Neuronal stem cell (in vitro differentiated cells): ENCODE measurements at regions not wholly inside any gene's neighbourhood (a gene's known extent, or its start where the extent isn't known, plus 50 kb on each side); places are given as distances from the start of the nearest gene placed in this dataset.

Experiments used
- DNase-seq: peaks from one replicate; pipeline ENCODE4 v3.0.0-alpha.2; 2013; ENCODE audit warnings: low spot score
- H2AFZ ChIP-seq: one replicate; pipeline ENCODE4 v1.6.1; 2013; ENCODE audit warnings: mild to moderate bottlenecking, low read length, inconsistent platforms
- H2AK5ac ChIP-seq: 2 replicates; pipeline ENCODE4 v1.6.1; 2013; ENCODE audit warnings: low read depth, mild to moderate bottlenecking, inconsistent platforms, low read length, moderate library complexity, mixed read lengths
- H2BK120ac ChIP-seq: 2 replicates; pipeline ENCODE4 v1.6.1; 2013; ENCODE audit warnings: low read depth, mild to moderate bottlenecking, inconsistent platforms, low read length, moderate library complexity, mixed read lengths
- H2BK12ac ChIP-seq: one replicate; pipeline ENCODE4 v1.6.1; 2013; ENCODE audit warnings: low read length, inconsistent platforms
- H2BK15ac ChIP-seq: 2 replicates; pipeline ENCODE4 v1.6.1; 2013; ENCODE audit warnings: mild to moderate bottlenecking, low read length, inconsistent platforms, mixed read lengths
- H2BK5ac ChIP-seq: one replicate; pipeline ENCODE4 v1.6.1; 2013; ENCODE audit warnings: inconsistent platforms, mild to moderate bottlenecking, low read length, moderate library complexity
- H3K14ac ChIP-seq: one replicate; pipeline ENCODE4 v1.6.1; 2013; ENCODE audit warnings: low read length, inconsistent platforms
- H3K18ac ChIP-seq: 2 replicates; pipeline ENCODE4 v1.6.1; 2013; ENCODE audit warnings: low read length, inconsistent platforms
- H3K23ac ChIP-seq: 2 replicates; pipeline ENCODE4 v1.6.1; 2013; ENCODE audit warnings: low read depth, mild to moderate bottlenecking, mixed read lengths, low read length, inconsistent platforms; ENCODE audit not compliant: poor library complexity
- H3K27ac ChIP-seq: replicated peaks from 3 replicates; pipeline ENCODE4 v1.5.1; 2013; ENCODE audit warnings: low read length, inconsistent platforms
- H3K27me3 ChIP-seq, 3 experiments: 2 replicates each; pipeline ENCODE4 v1.6.1; 2013; ENCODE audit warnings: low read length in 3 of 3, mild to moderate bottlenecking in 2 of 3, inconsistent platforms in 1 of 3, low read depth in 1 of 3, mixed read lengths in 1 of 3, moderate library complexity in 1 of 3; ENCODE audit not compliant: control insufficient read depth in 3 of 3, insufficient read depth in 3 of 3
- H3K36me3 ChIP-seq, 2 donors: replicated peaks in 1 of 2; 2 replicates each; pipeline ENCODE4 v1.6.1; 2013; ENCODE audit warnings: low read length in 2 of 2; ENCODE audit not compliant: control insufficient read depth in 2 of 2, insufficient read depth in 2 of 2
- H3K4ac ChIP-seq: 2 replicates; pipeline ENCODE4 v1.6.1; 2013; ENCODE audit warnings: inconsistent platforms, mild to moderate bottlenecking, low read length, moderate library complexity
- H3K4me1 ChIP-seq, 2 donors: 1 replicate in 1 of 2; 2 replicates in 1 of 2; pipeline ENCODE4 v1.6.1; 2013; ENCODE audit warnings: low read length in 2 of 2, low read depth in 1 of 2; ENCODE audit not compliant: control insufficient read depth in 2 of 2, insufficient read depth in 1 of 2
- H3K4me2 ChIP-seq: one replicate; pipeline ENCODE4 v1.6.1; 2013; ENCODE audit warnings: mild to moderate bottlenecking, low read length, inconsistent platforms; ENCODE audit not compliant: insufficient read depth, poor library complexity, severe bottlenecking
- H3K4me3 ChIP-seq, 2 donors: 2 replicates each; pipeline ENCODE4 v1.5.1; 2013; ENCODE audit warnings: low read length in 2 of 2, mild to moderate bottlenecking in 2 of 2, inconsistent platforms in 1 of 2, moderate library complexity in 1 of 2
- H3K79me1 ChIP-seq: one replicate; pipeline ENCODE4 v1.6.1; 2013; ENCODE audit warnings: low read depth, mild to moderate bottlenecking, inconsistent platforms, low read length, moderate library complexity
- H3K9ac ChIP-seq: one replicate; pipeline ENCODE4 v1.6.1; 2013; ENCODE audit warnings: mild to moderate bottlenecking, low read depth, low read length, inconsistent platforms; ENCODE audit not compliant: poor library complexity
- H3K9me3 ChIP-seq, 2 donors: replicated peaks in 1 of 2; 2 replicates each; pipeline versions ENCODE3 to v1.6.1; 2013; ENCODE audit warnings: low read length in 2 of 2, mild to moderate bottlenecking in 2 of 2, inconsistent platforms in 1 of 2, low read depth in 1 of 2, mixed read lengths in 1 of 2, moderate library complexity in 1 of 2; ENCODE audit not compliant: control insufficient read depth in 2 of 2, insufficient read depth in 1 of 2
- H4K8ac ChIP-seq: one replicate; pipeline ENCODE4 v1.6.1; 2013; ENCODE audit warnings: low read depth, mild to moderate bottlenecking, inconsistent platforms, low read length, moderate library complexity
- H4K91ac ChIP-seq: one replicate; pipeline ENCODE4 v1.6.1; 2013; ENCODE audit warnings: low read length, low read depth, mild to moderate bottlenecking, inconsistent platforms; ENCODE audit not compliant: poor library complexity
- WGBS, 2 donors: extraction: QIAGEN DNeasy Blood & Tissue Kit; methylation state at CpG; one replicate each; pipeline ENCODE4 v1.1.7; 2013; ENCODE audit warnings: missing lambda C conversion rate in 2 of 2, mixed read lengths in 1 of 2; ENCODE audit not compliant: insufficient read length in 2 of 2, insufficient replicate concordance in 1 of 2; ENCODE audit errors: extremely low coverage in 2 of 2; 5-methylcytosine and 5-hydroxymethylcytosine counted together

DNA sequence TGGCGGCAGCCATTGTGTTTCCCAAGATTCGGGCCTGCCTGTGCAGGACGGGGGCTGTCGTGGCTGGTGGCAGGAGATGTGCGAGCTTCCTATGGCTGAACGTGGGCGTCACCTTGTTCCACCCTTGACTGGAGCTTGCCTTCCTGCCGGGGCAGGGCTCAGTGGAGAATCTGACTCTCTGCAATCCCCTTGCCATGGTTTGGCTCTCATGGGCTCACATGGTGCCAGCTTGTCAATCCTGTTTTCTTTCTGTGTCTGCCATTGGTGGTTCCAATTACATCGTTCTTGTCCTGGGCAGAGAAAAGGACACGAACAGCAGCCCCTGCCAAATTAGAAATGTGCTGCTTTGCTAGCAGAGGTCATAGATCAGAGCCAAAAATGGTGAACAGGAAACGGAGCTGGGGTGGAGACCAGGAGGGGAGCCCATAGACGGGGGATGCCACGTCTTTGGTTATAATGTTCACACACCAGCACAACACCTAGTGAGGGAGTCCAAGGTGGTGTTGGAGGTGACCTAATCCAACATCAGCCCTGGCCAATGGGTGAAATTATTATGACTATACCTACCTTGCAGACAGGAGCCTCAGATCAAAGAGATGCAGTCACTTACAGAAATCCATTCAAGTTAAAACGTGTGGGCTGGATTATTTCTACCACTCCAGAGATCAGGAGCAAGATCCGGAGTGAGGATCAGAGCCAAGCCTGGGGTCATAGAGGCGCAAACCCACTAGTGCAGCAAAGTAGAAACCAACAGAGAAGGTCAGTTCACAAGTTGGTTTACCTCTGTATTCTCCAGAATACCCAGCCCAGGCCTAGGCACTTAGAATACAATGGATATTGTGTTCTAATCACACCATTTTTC, 253.1 kb downstream of the SIPA1L2 start:
- Histone ChIP-seq H4K8ac (no peak overlapping the region), H2AK5ac (no peak overlapping the region), H3K36me3 (no peaks in the 10 kb centered on the region), H2BK120ac (no peak overlapping the region), H3K18ac (no peak overlapping the region), H3K4ac (no peak overlapping the region), H3K23ac (no peak overlapping the region), H3K14ac (no peak overlapping the region), H3K27ac (no peak overlapping the region), H2BK12ac (no peak overlapping the region), H4K91ac (no peak overlapping the region), H2BK5ac (no peak overlapping the region), H3K4me1 (peaks cover 0 to 5% of the 10 kb centered on the region in 2 donors), H3K9ac (no peak overlapping the region), H3K79me1 (no peaks in the 10 kb centered on the region), H3K27me3 (no peaks in the 10 kb centered on the region), H3K4me2 (no peak overlapping the region), H3K4me3 (no peak overlapping the region), H2AFZ (peak overlapping the region; percentile 9), H3K9me3 (peaks cover 2 to 3% of the 10 kb centered on the region in 2 donors), H2BK15ac (no peak overlapping the region)
- WGBS, 2 donors = no CpG with 5 or more reads among the region's 16 CpGs
- DNase-seq = no peak

- Histone ChIP-seq H2BK12ac (no peak overlapping the region), H3K27ac (no peak overlapping the region), H3K14ac (no peak overlapping the region), H3K9me3 (no peaks in the 10 kb centered on the region), H3K4me3 (no peak overlapping the region), H3K79me1 (no peaks in the 10 kb centered on the region), H2AK5ac (no peak overlapping the region), H3K9ac (no peak overlapping the region), H3K4ac (no peak overlapping the region), H2BK120ac (no peak overlapping the region), H3K4me2 (no peak overlapping the region), H2AFZ (peak overlapping the region; percentile 68), H4K8ac (no peak overlapping the region), H3K27me3 (no peaks in the 10 kb centered on the region), H2BK5ac (no peak overlapping the region), H4K91ac (no peak overlapping the region), H3K36me3 (no peaks in the 10 kb centered on the region), H2BK15ac (no peak overlapping the region), H3K4me1 (no peaks in the 10 kb centered on the region), H3K18ac (no peak overlapping the region), H3K23ac (no peak overlapping the region)
- WGBS, 2 donors = no CpG with 5 or more reads among the region's 11 CpGs
- no peak for DNase-seq
These were observed 257.0 kb downstream of the SIPA1L2 start for GRCh38 chr1:232372841-232373440.

DNA sequence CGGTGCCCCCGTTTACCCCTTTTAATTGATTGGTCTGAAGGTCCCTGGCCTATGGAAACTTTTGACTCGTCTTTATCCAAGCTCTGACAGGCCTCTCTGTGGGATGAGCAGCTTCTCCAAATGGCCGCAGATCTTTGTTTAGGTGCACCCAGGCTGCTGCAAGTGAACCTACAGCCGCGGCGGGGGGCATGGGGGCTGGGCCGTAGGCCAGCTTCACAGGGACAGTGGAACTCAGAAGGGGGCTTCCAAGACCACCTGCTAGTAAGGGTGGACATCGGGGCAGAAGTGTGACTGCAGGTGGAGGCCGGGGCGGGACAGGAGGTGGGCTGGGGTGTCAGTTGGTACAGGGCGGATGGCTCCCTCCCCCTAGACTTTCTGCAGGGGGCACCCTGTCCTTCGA, 257.5 kb downstream of the SIPA1L2 start:
- no peak overlapping the region for H2AK5ac ChIP-seq
- no peak overlapping the region for H4K91ac ChIP-seq
- no peak overlapping the region for H3K27ac ChIP-seq
- H3K79me1 ChIP-seq = no peaks in the 10 kb centered on the region
- no peak overlapping the region for H3K4ac ChIP-seq
- H3K9ac ChIP-seq = no peak overlapping the region
- H3K36me3 ChIP-seq = no peaks in the 10 kb centered on the region
- no peak overlapping the region for H3K14ac ChIP-seq
- H3K27me3 ChIP-seq = no peaks in the 10 kb centered on the region
- H3K9me3 ChIP-seq = no peaks in the 10 kb centered on the region
- DNase-seq = no peak
- no peak overlapping the region for H4K8ac ChIP-seq
- peak overlapping the region; percentile 68 for H2AFZ ChIP-seq
- H2BK12ac ChIP-seq = no peak overlapping the region
- H3K23ac ChIP-seq = no peak overlapping the region
- no CpG with 5 or more reads among the region's 13 CpGs for WGBS, 2 donors
- H2BK15ac ChIP-seq = no peak overlapping the region
- no peak overlapping the region for H2BK120ac ChIP-seq
- no peak overlapping the region for H3K4me3 ChIP-seq
- peak overlapping the region; percentile 9 for H3K18ac ChIP-seq
- no peak overlapping the region for H2BK5ac ChIP-seq
- peaks cover 0 to under 1% of the 10 kb centered on the region in 2 donors for H3K4me1 ChIP-seq
- no peak overlapping the region for H3K4me2 ChIP-seq

- Histone ChIP-seq H2AFZ (no peak overlapping the region), H2BK15ac (no peak overlapping the region), H3K4me1 (peaks cover 0 to 2% of the 10 kb centered on the region in 2 donors), H3K9ac (no peak overlapping the region), H3K36me3 (no peaks in the 10 kb centered on the region), H4K8ac (no peak overlapping the region), H3K27me3 (no peaks in the 10 kb centered on the region), H3K4me3 (no peak overlapping the region), H2BK120ac (no peak overlapping the region), H3K18ac (no peak overlapping the region), H2AK5ac (no peak overlapping the region), H3K79me1 (no peaks in the 10 kb centered on the region), H3K23ac (no peak overlapping the region), H3K4ac (no peak overlapping the region), H2BK12ac (no peak overlapping the region), H3K9me3 (no peaks in the 10 kb centered on the region), H3K14ac (no peak overlapping the region), H3K27ac (no peak overlapping the region), H4K91ac (no peak overlapping the region), H3K4me2 (no peak overlapping the region), H2BK5ac (no peak overlapping the region)
- no peak for DNase-seq
- WGBS, 2 donors = no CpG with 5 or more reads among the region's 11 CpGs
These were observed 260.3 kb downstream of the SIPA1L2 start for GRCh38 chr1:232369451-232370296.
